AG09319 (cell line): ENCODE measurements at regions not wholly inside any gene's neighbourhood (a gene's known extent, or its start where the extent isn't known, plus 50 kb on each side); places are given as distances from the start of the nearest gene placed in this dataset.

Source experiments
- DNase-seq: peaks from one replicate; pipeline ENCODE4 v3.0.0-alpha.2; 2010; ENCODE audit warnings: low read depth; ENCODE audit errors: extremely low read depth
- TF ChIP-seq, protein P1 (sequence below): IDR thresholded peaks from 2 replicates; pipeline ENCODE4 v1.5.1; 2011; ENCODE audit warnings: low read depth, mild to moderate bottlenecking, inconsistent platforms, low read length, moderate library complexity

- TF ChIP-seq, protein P1, sequence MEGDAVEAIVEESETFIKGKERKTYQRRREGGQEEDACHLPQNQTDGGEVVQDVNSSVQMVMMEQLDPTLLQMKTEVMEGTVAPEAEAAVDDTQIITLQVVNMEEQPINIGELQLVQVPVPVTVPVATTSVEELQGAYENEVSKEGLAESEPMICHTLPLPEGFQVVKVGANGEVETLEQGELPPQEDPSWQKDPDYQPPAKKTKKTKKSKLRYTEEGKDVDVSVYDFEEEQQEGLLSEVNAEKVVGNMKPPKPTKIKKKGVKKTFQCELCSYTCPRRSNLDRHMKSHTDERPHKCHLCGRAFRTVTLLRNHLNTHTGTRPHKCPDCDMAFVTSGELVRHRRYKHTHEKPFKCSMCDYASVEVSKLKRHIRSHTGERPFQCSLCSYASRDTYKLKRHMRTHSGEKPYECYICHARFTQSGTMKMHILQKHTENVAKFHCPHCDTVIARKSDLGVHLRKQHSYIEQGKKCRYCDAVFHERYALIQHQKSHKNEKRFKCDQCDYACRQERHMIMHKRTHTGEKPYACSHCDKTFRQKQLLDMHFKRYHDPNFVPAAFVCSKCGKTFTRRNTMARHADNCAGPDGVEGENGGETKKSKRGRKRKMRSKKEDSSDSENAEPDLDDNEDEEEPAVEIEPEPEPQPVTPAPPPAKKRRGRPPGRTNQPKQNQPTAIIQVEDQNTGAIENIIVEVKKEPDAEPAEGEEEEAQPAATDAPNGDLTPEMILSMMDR, result no peak
- DNase-seq, result no peak
Observed at GRCh38 chr13:21757763-21758162, 86.9 kb downstream of the FGF9 start.

- TF ChIP-seq, protein P1, result no peak
Observed at GRCh38 chr13:21758441-21758840, 87.6 kb downstream of the FGF9 start.

GRCh38 chr13:21759463-21759862 is 88.6 kb downstream of the FGF9 start:
- no peak for DNase-seq
- TF ChIP-seq, protein P1, result no peak

More at GRCh38 chr13:21758441-21758840, 87.6 kb downstream of the FGF9 start:
- no peak for DNase-seq

DNA sequence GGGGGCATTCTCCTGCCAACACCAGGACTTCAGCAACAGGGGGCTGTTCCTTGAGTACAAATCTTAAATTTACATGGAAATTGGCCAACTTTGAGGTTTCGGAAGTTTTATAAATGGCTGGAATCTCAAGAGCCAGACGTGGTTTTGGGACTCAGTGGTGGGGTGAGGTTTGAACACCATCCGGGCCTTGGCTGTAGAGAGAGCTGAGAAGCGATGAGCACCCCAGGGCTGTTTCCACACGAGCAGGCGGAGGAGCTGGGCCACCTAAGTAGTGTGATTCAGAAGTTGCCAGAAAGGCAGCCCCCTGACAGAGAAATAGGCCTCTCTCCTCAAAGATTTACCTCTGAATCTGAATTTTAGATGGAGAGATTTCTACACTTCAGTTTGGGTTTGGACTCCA is 89.0 kb downstream of the FGF9 start:
- no peak for DNase-seq
- TF ChIP-seq, protein P1, result no peak

DNA sequence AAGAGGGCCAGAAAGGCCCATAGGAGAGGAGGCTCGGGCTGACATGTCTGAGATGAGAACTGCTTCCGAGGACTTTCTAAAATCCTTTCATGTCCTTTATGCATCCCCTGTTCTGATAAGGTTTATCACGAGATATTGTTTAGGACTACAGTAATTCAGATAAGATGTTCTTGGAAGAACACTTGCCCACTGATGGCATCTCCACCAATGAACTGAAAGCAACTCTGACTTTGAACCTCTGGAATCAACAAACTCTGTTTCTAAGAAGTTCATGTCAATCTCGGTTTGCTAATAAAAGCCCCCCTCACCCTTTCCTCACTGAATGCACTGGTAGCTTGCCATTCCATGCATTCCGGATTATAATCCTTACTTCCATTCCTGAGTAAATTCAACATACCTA is 90.9 kb downstream of the FGF9 start:
- DNase-seq, result no peak
- TF ChIP-seq, protein P1, result no peak

DNA sequence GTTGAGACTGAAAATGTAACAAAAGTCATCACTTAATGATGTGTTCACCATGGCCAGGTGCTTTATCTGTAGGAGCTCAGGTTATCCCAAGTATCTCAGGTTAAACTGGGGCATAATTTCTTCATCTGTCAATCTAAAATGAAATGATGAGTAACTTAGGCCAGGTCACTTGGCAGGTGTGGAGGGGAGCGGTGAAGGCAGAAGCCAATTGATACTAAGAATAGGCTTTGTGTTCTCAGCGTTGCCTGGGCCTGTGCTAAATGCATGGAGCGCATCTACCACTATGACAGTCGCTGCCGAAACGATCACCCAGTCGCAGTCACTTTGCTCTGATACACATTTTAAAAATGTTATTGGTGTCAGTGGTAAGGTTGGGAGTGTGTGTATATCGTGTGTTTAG is 91.6 kb downstream of the FGF9 start:
- TF ChIP-seq, protein P1, result no peak
- no peak for DNase-seq

DNA sequence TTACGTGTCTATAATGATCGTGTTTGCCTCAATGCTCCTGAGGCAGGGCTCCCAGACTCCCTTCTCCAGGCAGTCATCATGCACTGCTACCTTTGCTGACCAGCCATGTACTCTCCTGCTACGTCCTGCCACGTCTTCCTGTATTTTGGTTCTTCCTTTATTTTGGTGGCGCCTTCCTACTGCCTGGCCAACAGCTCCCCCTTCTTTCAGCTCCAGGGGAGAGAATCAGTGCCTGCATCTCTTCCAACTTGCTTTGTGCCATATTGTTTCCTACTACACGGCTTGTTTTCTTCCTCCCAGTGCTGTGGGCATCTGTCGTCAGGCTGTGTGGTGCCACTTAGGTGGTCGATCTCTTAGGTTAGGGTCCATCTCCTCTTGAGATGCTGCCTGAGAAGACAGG is 96.2 kb downstream of the FGF9 start:
- no peak for DNase-seq

More for the DNA sequence above, 96.2 kb downstream of the FGF9 start:
- TF ChIP-seq, protein P1, result no peak
